ENCODE measurements at regions not wholly inside any gene's neighbourhood (a gene's known extent, or its start where the extent isn't known, plus 50 kb on each side); places are given as distances from the start of the nearest gene placed in this dataset.
A peak's percentile ranks its signal among the peaks of the same experiment; 100 is the strongest.

DNA sequence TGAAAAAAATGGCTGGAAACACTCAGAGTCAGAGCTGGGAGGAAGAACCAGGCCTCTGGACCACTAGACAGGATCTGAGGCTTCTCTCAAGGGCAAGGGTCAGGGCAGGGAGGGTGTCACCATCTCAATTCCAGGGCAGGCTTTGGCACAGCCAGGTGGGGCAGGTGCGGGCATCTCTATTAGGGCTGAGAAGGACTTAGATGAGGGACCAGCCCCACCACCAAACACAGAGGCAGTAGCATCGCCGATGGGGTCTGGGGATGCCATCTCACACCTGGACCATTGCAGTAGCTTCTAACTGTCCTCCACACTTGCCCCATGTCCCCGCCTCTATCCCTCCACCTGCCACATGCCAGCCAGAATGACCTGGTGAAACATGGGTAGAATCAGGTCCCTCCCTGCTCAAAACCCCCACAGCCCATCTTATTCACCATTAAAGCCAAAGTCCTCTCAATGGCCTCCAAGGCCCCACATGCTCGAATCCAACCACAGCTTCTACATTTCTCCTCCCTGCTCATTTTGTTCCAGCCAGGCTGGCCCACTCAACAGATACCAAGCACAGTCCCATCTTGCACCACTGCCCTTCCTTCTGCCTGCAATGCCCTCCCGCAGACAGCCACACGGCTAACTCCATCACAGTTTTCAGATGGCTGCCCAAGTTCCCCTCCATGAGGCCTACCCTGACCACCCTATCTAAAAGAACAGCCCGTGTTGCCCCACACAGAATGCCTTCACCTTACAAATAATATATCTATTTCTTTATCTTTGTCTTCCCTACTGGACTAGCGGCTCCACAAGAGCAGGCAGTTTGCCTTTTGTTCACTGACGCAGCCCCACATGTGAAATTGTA lies 177.4 kb downstream of the SMAD2 start:
- Mint-ChIP-seq H3K4me3 (ENCODE audit: unreplicated experiment) (no peak overlapping the region), H3K27ac (ENCODE audit: unreplicated experiment) (no peak overlapping the region), H3K36me3 (ENCODE audit: low read depth, unreplicated experiment) (no peaks in the 10 kb centered on the region), H3K4me1 (ENCODE audit: unreplicated experiment) (no peaks in the 10 kb centered on the region), H3K27me3 (ENCODE audit: unreplicated experiment) (peaks cover 6% of the 10 kb centered on the region), H3K9me3 (ENCODE audit: unreplicated experiment) (no peaks in the 10 kb centered on the region)
- TF ChIP-seq, protein P1, sequence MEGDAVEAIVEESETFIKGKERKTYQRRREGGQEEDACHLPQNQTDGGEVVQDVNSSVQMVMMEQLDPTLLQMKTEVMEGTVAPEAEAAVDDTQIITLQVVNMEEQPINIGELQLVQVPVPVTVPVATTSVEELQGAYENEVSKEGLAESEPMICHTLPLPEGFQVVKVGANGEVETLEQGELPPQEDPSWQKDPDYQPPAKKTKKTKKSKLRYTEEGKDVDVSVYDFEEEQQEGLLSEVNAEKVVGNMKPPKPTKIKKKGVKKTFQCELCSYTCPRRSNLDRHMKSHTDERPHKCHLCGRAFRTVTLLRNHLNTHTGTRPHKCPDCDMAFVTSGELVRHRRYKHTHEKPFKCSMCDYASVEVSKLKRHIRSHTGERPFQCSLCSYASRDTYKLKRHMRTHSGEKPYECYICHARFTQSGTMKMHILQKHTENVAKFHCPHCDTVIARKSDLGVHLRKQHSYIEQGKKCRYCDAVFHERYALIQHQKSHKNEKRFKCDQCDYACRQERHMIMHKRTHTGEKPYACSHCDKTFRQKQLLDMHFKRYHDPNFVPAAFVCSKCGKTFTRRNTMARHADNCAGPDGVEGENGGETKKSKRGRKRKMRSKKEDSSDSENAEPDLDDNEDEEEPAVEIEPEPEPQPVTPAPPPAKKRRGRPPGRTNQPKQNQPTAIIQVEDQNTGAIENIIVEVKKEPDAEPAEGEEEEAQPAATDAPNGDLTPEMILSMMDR (IDR thresholded peaks at IDR 0.05; ENCODE audit: unreplicated experiment) = no peak
- no peak for DNase-seq (ENCODE audit: low spot score)

DNA sequence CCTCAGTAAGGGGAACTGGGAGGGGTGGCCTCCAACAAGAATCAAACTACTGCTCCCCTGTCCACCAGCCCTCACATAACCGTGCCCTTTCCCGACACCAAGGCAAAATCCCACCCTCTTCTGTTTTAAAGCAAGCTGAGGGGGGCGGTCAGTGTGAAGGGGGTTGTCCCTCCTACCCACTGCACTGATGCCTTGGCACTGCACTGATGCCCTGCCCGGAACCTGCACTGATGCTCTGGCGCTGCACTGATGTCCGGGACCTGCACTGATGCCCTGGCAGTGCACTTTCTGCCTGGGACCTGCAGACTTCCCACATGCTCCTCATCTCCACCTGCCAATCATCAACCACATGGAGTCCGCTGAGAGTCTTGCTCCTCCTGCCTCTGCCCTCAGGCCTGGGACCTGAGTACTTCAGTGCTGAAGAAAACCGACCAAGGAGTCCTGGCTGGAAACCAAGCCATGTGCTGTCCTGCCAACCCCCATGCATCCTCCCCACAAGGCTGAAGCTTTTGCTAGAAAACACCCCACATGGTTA lies 179.5 kb downstream of the SMAD2 start:
- Mint-ChIP-seq H3K4me3 (ENCODE audit: unreplicated experiment) (no peak overlapping the region), H3K36me3 (ENCODE audit: low read depth, unreplicated experiment) (no peaks in the 10 kb centered on the region), H3K27ac (ENCODE audit: unreplicated experiment) (no peak overlapping the region), H3K4me1 (ENCODE audit: unreplicated experiment) (no peaks in the 10 kb centered on the region), H3K27me3 (ENCODE audit: unreplicated experiment) (peaks cover 4% of the 10 kb centered on the region), H3K9me3 (ENCODE audit: unreplicated experiment) (no peaks in the 10 kb centered on the region)
- TF ChIP-seq, protein P1 (IDR thresholded peaks at IDR 0.05; ENCODE audit: unreplicated experiment) = no peak
- no peak for DNase-seq (ENCODE audit: low spot score)

DNA sequence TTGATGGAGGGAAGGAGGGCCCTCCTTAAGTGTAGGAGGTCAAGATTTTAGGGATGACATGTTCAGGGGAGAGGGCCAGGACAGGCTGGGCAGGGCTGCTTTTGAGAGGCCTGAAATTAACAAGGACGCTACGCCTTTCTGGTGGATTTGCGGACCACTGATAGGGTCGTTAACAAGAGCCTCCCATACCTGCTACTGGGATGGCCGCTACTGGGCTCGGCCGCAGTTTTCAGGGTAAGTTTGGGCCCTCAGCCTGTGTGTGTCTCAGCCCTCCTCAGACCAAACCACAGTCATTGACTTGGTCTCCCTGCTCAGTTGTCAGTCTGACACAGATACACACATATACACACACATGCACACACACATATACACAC lies 180.9 kb downstream of the SMAD2 start:
- H3K4me1 Mint-ChIP-seq (ENCODE audit: unreplicated experiment) = no peaks in the 10 kb centered on the region
- DNase-seq (ENCODE audit: low spot score) = no peak
- no peak overlapping the region for H3K4me3 Mint-ChIP-seq (ENCODE audit: unreplicated experiment)
- peaks cover 4% of the 10 kb centered on the region for H3K27me3 Mint-ChIP-seq (ENCODE audit: unreplicated experiment)
- H3K9me3 Mint-ChIP-seq (ENCODE audit: unreplicated experiment) = no peaks in the 10 kb centered on the region
- no peak overlapping the region for H3K27ac Mint-ChIP-seq (ENCODE audit: unreplicated experiment)
- no peaks in the 10 kb centered on the region for H3K36me3 Mint-ChIP-seq (ENCODE audit: low read depth, unreplicated experiment)
- TF ChIP-seq, protein P1 (IDR thresholded peaks at IDR 0.05; ENCODE audit: unreplicated experiment) = no peak

DNA sequence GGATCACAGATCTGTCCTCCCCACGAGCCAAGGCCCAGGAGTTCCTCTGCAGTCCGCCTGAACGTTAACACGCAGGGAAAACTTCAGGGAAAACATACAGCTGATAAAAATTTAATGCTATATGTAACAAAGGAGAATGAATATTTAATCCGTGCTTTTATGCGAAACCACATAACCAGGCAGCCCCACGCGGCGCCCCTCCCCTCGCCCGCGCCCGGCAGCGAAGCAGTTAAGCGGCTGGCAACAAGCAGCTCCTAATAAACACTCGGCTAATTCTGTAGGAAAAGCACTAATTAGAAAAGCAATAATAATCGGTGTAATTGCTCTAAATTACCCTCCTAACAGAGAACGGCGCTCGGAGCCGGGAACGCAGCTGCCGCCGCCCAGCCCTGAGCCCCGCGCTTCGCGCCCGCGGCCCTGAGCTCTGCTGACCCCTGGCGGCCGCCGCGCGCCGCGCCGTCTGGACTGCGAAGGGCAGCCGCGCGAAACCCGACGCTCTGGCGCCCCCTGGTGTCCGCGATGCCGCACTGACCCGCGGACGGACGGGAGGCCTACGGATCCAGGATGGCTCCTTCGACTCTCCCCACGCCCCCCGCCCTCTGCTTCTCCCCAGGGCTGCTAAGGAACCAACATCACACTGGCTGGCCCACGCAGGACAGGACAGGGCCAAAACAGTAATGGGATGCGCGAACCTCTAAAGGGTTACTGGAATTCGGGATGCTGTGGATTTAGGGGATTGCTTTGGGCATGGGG lies 181.4 kb downstream of the SMAD2 start:
- Mint-ChIP-seq H3K27ac (ENCODE audit: unreplicated experiment) (no peak overlapping the region), H3K9me3 (ENCODE audit: unreplicated experiment) (no peaks in the 10 kb centered on the region), H3K4me1 (ENCODE audit: unreplicated experiment) (no peaks in the 10 kb centered on the region), H3K27me3 (ENCODE audit: unreplicated experiment) (peaks cover 4% of the 10 kb centered on the region), H3K36me3 (ENCODE audit: low read depth, unreplicated experiment) (no peaks in the 10 kb centered on the region), H3K4me3 (ENCODE audit: unreplicated experiment) (no peak overlapping the region)
- DNase-seq (ENCODE audit: low spot score) = peak; percentile 91
- TF ChIP-seq, protein P1 (IDR thresholded peaks at IDR 0.05; ENCODE audit: unreplicated experiment) = peak; percentile 100

All from endothelial cell (in vitro differentiated cells).